HL-60 (cell line): ENCODE measurements at regions not wholly inside any gene's neighbourhood (a gene's known extent, or its start where the extent isn't known, plus 50 kb on each side); places are given as distances from the start of the nearest gene placed in this dataset.
A peak's percentile ranks its signal among the peaks of the same experiment; 100 is the strongest.

Experiments used
- DNase-seq, 2 experiments: peaks; one replicate each; pipeline ENCODE4 v3.0.0-alpha.2; 2010 to 2020; ENCODE audit warnings: low read depth in 1 of 2, low spot score in 1 of 2
- H3K27ac ChIP-seq: fragments of 250-450 bp; sonication (Bioruptor Pico); replicated peaks from 2 replicates; pipeline ENCODE4 v1.5.1; 2020; ENCODE audit warnings: mild to moderate bottlenecking, moderate library complexity
- H3K27me3 ChIP-seq: fragments of 250-450 bp; sonication (Bioruptor Pico); 2 replicates; pipeline ENCODE4 v1.5.1; 2021; ENCODE audit warnings: mild to moderate bottlenecking, moderate library complexity; ENCODE audit not compliant: insufficient read depth, poor library complexity, severe bottlenecking
- H3K4me3 ChIP-seq: replicated peaks from 2 replicates; pipeline ENCODE4 v1.5.1; 2011; ENCODE audit warnings: mild to moderate bottlenecking, control low read depth, low read length; ENCODE audit not compliant: insufficient read depth
- CTCF ChIP-seq: IDR thresholded peaks from one replicate; pipeline ENCODE4 v1.5.1; 2011; ENCODE audit warnings: low read length, control low read depth, inconsistent platforms; ENCODE audit not compliant: insufficient read depth
- GABPA ChIP-seq: IDR thresholded peaks from 2 replicates; pipeline ENCODE4 v1.6.1; 2012; ENCODE audit warnings: low read depth
- POLR2AphosphoS5 ChIP-seq: IDR thresholded peaks from 2 replicates; pipeline ENCODE4 v1.6.1; 2012; ENCODE audit warnings: low read depth
- REST ChIP-seq: IDR thresholded peaks from 2 replicates; pipeline ENCODE4 v1.6.1; 2012; ENCODE audit warnings: low read depth; ENCODE audit not compliant: insufficient replicate concordance
- SPI1 ChIP-seq: IDR thresholded peaks from 2 replicates; pipeline ENCODE4 v1.6.1; 2012; ENCODE audit warnings: low read depth, mild to moderate bottlenecking, borderline replicate concordance

- TF ChIP-seq CTCF: no peak
- no peak for TF ChIP-seq SPI1
- TF ChIP-seq GABPA: no peak
- no peak for TF ChIP-seq REST
- no peak for TF ChIP-seq POLR2AphosphoS5
- DNase-seq: no peak
- peak overlapping the region; percentile 91 for H3K27ac ChIP-seq
- H3K4me3 ChIP-seq: no peak overlapping the region
- no peaks in the 10 kb centered on the region for H3K27me3 ChIP-seq
These were observed 310.2 kb upstream of the ADAMTS5 start for GRCh38 chr21:27277110-27277509.

GRCh38 chr21:27275294-27275927 lies 308.5 kb upstream of the ADAMTS5 start:
- DNase-seq: peak; percentile 48 to 83

More at GRCh38 chr21:27275294-27275927, 308.5 kb upstream of the ADAMTS5 start:
- peak overlapping the region; percentile 91 for H3K27ac ChIP-seq
- TF ChIP-seq SPI1 (no peak), GABPA (no peak), CTCF (no peak), REST (no peak), POLR2AphosphoS5 (no peak)
- H3K4me3 ChIP-seq: no peak overlapping the region
- H3K27me3 ChIP-seq: no peaks in the 10 kb centered on the region
